Right ventricle myocardium superior (tissue), 1 donor: ENCODE measurements at regions not wholly inside any gene's neighbourhood (a gene's known extent, or its start where the extent isn't known, plus 50 kb on each side); places are given as distances from the start of the nearest gene placed in this dataset.

ENCODE experiments used
- ATAC-seq: fragments of 200-7000 bp; cut with Tn5 transposase; one replicate; pipeline ENCODE4 v1.9.1; 2020; ENCODE audit warnings: mild to moderate bottlenecking; ENCODE audit not compliant: poor library complexity
- DNase-seq: peaks from one replicate; pipeline ENCODE4 v3.0.0-alpha.2; 2020
- intact Hi-C: fragments of 100-400 bp; cut with DNase I; formaldehyde crosslinking; loops from one replicate; pipeline ENCODE4 v1.11.2; 2022
- donor health status: DM: no; HTN: yes; CAD: no; lungs with severe emphysema.

DNA sequence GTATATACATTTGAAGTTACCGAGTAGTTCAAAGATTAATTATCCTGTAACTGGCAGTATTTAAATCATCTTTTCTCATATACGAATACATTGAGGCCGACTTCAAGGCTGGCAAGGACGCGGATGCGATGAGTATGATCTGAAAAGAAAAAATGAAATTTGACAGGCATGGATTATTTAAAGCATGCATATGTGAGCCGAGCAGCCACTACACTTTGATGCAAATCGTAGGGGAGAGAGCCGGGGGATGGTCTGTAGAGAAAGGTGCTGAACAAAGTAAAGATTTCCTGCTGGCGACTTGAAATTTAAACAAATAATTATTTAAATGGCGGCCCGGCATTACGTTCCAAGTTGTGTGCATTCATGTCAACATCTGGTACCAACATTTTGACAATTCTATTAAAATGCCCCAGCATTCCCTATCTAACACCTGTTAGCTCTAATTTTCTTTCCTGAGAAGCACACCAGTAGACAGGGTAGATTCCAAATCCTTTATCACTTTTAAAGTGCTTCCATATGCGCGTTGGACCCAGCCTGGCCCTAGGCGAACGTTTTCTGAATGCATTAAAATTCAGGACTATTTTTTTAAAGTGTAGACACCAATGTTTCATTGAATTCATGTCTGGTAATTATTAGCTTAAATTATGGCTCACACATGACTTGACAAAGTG lies 188.7 kb downstream of the EMX2 start:
- ATAC-seq (no peak), DNase-seq (no peak)
- intact Hi-C loops = no loop called here

DNA sequence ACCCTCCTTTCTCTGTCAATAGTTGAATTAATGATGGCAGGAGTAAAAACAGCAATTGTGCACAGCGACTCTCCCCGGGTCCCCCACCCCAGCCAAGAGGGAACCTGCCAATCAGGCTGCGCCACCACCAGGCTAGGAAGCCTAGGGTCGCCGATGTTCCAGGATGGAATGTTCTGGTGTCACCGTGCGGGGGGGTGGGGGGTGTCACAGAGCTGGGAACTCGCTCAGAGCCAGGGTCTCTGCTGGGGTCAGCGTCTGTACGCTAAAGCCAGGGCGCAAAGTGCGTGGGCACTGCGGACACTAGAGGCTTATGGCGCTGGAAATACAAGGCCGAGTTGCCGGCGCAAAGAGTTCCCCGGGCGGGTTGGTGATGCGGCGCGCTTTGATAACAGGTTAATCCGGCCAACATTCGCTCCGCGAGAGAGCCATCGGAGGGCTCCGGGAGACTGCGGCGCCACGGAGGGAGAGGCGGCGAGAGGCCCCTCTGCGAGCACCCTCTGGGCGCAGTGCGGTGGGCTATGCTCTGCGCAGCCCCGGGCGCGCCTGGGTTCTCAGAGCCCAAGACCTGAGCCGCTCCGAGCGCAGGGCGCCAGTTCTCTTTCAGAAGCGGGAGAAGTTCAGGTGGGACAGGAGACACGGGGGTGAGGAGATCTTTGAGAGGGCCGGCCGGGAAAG lies 192.3 kb downstream of the EMX2 start:
- intact Hi-C loops = no loop called here
- no peak for DNase-seq
- no peak for ATAC-seq

- intact Hi-C loops = no loop called here
- DNase-seq (no peak), ATAC-seq (no peak)
Measured at GRCh38 chr10:117736655-117737054, 194.1 kb downstream of the EMX2 start.

DNA sequence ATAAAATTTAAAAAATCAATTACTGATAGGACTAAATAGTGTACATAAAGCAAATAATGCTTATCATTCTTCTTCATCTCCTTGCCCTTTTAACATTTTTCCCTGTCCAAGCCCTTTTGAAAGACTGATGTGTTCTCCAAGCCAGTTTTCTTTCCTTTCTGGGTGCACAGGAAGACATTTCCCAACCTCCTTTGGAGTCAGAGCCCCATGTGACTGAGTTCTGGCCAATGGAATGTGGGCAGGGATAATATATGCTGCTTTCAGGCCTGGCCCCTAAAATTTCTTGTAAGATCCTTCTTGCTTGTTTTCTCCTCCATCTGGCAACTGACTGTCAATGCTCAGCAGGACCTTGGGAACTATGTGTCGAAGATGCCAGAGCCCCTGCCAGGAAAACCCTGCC lies 197.5 kb downstream of the EMX2 start:
- ATAC-seq = no peak
- no peak for DNase-seq
- intact Hi-C loops = no loop called here

GRCh38 chr10:117740691-117741222 lies 198.2 kb downstream of the EMX2 start:
- no peak for DNase-seq
- no peak for ATAC-seq
- intact Hi-C loops = no loop called here

GRCh38 chr10:117741524-117741923 lies 199.0 kb downstream of the EMX2 start:
- ATAC-seq (no peak), DNase-seq (no peak)
- intact Hi-C loops = no loop called here

GRCh38 chr10:117743509-117743908 lies 201.0 kb downstream of the EMX2 start:
- intact Hi-C loops = no loop called here
- ATAC-seq = no peak
- no peak for DNase-seq

GRCh38 chr10:117745301-117745700 lies 202.8 kb downstream of the EMX2 start:
- DNase-seq (no peak), ATAC-seq (no peak)
- intact Hi-C loops = no loop called here

DNA sequence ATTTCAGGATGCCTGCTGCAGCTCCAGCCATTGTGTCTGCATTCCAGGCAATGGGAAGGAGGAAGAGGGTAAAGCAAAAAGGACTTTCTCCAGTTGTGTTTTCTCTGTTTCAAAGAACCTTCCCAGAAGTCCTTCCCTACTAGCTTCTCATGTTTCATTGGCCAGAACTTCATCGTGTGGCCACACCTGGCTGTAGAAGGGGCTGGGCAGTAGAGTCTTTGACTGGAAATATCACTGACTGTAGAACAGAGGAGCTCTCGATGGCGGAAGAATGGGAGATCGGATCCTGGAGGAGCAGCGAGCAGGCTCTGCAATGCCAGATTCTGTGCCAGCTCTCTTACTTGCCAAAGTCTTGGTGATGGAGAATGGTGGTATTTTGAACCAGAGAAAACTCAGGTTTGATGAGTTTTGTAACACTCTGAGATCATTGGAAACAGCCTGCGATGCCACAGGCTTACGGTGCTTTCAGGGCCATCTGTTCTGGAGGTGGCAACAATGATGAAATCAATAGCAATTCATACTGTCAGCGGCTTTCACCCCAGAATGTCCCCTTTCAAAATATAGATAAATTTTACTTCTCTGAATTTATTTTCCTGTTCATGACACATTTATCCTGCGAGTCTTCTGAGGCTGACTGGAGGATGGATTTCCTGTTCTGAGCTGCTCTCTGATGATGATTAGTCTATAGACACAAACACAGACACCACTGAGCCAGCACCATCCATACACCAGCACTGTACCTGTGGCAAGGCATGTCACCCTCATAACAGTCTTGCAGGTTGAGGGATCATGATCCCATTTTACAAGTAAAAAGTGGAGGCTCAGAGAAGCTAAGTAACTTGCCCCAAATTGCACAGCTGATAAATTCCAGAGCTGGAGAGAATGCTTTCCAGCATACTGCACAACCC lies 204.2 kb downstream of the EMX2 start:
- DNase-seq (no peak), ATAC-seq (no peak)
- intact Hi-C loops = no loop called here

- DNase-seq (no peak), ATAC-seq (no peak)
- intact Hi-C loops = no loop called here
Measured at GRCh38 chr10:117747636-117748035, 205.1 kb downstream of the EMX2 start.

- no peak for DNase-seq
- intact Hi-C loops = no loop called here
- no peak for ATAC-seq
Measured at GRCh38 chr10:117748058-117748457, 205.5 kb downstream of the EMX2 start.

DNA sequence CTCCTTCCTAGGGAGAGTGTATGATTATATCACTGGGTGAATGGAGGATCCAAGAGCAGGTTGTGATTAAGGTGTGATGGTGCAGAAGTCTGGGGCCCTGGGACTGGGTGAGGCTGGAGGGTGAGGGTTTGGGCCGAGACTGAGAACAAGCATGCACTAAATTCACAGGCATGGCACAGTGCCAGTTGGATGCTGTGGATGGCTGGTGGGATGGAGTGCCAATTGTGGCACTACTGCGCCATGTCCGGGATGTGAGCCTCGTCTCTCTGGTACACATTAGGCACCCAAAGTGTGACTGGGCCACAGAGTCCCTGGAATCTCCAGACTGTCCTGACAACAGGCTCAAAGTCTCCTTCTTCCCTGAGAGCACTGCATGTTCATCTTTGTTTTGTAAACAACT lies 208.1 kb downstream of the EMX2 start:
- intact Hi-C loops = no loop called here
- ATAC-seq = no peak

DNA sequence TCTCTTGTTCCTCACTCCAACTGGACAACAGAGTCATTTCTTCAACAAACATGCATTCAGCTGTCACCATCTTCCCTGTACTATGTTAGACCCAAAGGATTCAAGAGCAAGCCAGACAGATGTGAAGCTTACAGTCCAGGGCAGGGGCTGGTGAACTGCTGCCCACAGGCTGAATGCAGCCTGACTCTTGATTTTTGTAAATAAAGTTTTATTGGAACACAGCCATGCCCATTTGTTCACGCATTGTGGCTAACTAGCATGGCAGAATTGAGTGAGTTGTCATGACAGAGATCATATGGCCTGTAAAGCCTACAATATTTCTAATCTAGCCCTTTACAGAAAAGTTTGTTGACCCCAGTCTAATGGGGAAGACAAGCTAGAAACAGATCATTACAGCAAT lies 208.7 kb downstream of the EMX2 start:
- ATAC-seq = no peak

More for the DNA sequence above, 208.1 kb downstream of the EMX2 start:
- no peak for DNase-seq

GRCh38 chr10:117752103-117752502 lies 209.6 kb downstream of the EMX2 start:
- DNase-seq = no peak
- intact Hi-C loops = no loop called here
- ATAC-seq = no peak

More for the DNA sequence above, 208.7 kb downstream of the EMX2 start:
- intact Hi-C loops = no loop called here
- DNase-seq = no peak

GRCh38 chr10:117754770-117755658 lies 212.5 kb downstream of the EMX2 start:
- intact Hi-C loops = no loop called here
- DNase-seq (no peak), ATAC-seq (no peak)

GRCh38 chr10:117755659-117756014 lies 213.1 kb downstream of the EMX2 start:
- DNase-seq (no peak), ATAC-seq (no peak)
- intact Hi-C loops = no loop called here

GRCh38 chr10:117757086-117757720 lies 214.7 kb downstream of the EMX2 start:
- intact Hi-C loops = no loop called here
- ATAC-seq = no peak
- no peak for DNase-seq

GRCh38 chr10:117759266-117759665 lies 216.7 kb downstream of the EMX2 start:
- ATAC-seq = no peak
- DNase-seq = no peak
- intact Hi-C loops = no loop called here
